ENCODE measurements at regions not wholly inside any gene's neighbourhood (a gene's known extent, or its start where the extent isn't known, plus 50 kb on each side); places are given as distances from the start of the nearest gene placed in this dataset.

- intact Hi-C loops (cut with DNase I): no loop called here
- Histone ChIP-seq H3K27ac (no peak overlapping the region), H3K27me3 (replicated peaks; ENCODE audit: insufficient read depth) (no peaks in the 10 kb centered on the region), H3K9me3 (no peaks in the 10 kb centered on the region), H3K4me1 (replicated peaks) (no peaks in the 10 kb centered on the region), H3K4me3 (no peak overlapping the region), H3K36me3 (no peaks in the 10 kb centered on the region)
- TF ChIP-seq POLR2A (IDR thresholded peaks at IDR 0.05): no peak
- TF ChIP-seq CTCF (IDR thresholded peaks at IDR 0.05): no peak
- TF ChIP-seq POLR2AphosphoS5 (IDR thresholded peaks at IDR 0.05): no peak
- 44% methylated on average over 2 of the region's 2 CpGs for WGBS
- DNase-seq (ENCODE audit: low spot score): no peak
Observed at GRCh38 chrX:14420841-14421240, 108.5 kb upstream of the GLRA2 start.

GRCh38 chrX:14412686-14413085 lies 116.7 kb upstream of the GLRA2 start:
- no peak for DNase-seq (ENCODE audit: low spot score)
- Histone ChIP-seq H3K4me3 (no peak overlapping the region), H3K27me3 (replicated peaks; ENCODE audit: insufficient read depth) (no peaks in the 10 kb centered on the region), H3K4me1 (replicated peaks) (no peaks in the 10 kb centered on the region), H3K36me3 (no peaks in the 10 kb centered on the region), H3K9me3 (no peaks in the 10 kb centered on the region), H3K27ac (no peak overlapping the region)
- TF ChIP-seq CTCF (IDR thresholded peaks at IDR 0.05) (no peak), POLR2A (IDR thresholded peaks at IDR 0.05) (no peak)
- intact Hi-C loops (cut with DNase I): no loop called here
- WGBS: 83% methylated on average over 1 of the region's 1 CpG

- Histone ChIP-seq H3K27me3 (replicated peaks; ENCODE audit: insufficient read depth) (no peaks in the 10 kb centered on the region), H3K4me3 (no peak overlapping the region), H3K36me3 (no peaks in the 10 kb centered on the region), H3K27ac (no peak overlapping the region), H3K9me3 (no peaks in the 10 kb centered on the region), H3K4me1 (replicated peaks) (no peaks in the 10 kb centered on the region)
- intact Hi-C loops (cut with DNase I): no loop called here
- DNase-seq (ENCODE audit: low spot score): no peak
- TF ChIP-seq POLR2AphosphoS5 (IDR thresholded peaks at IDR 0.05): no peak
- no peak for TF ChIP-seq POLR2A (IDR thresholded peaks at IDR 0.05)
- no peak for TF ChIP-seq CTCF (IDR thresholded peaks at IDR 0.05)
- whole genome bisulfite sequencing: 20% methylated on average over 1 of the region's 1 CpG
Observed at GRCh38 chrX:14411326-14411725, 118.0 kb upstream of the GLRA2 start.

- Histone ChIP-seq H3K36me3 (no peaks in the 10 kb centered on the region), H3K4me1 (replicated peaks) (no peaks in the 10 kb centered on the region), H3K27ac (no peak overlapping the region), H3K9me3 (no peaks in the 10 kb centered on the region), H3K4me3 (no peak overlapping the region), H3K27me3 (replicated peaks; ENCODE audit: insufficient read depth) (no peaks in the 10 kb centered on the region)
- TF ChIP-seq POLR2AphosphoS5 (IDR thresholded peaks at IDR 0.05): no peak
- TF ChIP-seq CTCF (IDR thresholded peaks at IDR 0.05): no peak
- TF ChIP-seq POLR2A (IDR thresholded peaks at IDR 0.05): no peak
- intact Hi-C loops (cut with DNase I): no loop called here
- DNase-seq (ENCODE audit: low spot score): no peak
- 40% methylated on average over 2 of the region's 2 CpGs for WGBS
Observed at GRCh38 chrX:14409341-14409740, 120.0 kb upstream of the GLRA2 start.

GRCh38 chrX:14406225-14406624 lies 123.1 kb upstream of the GLRA2 start:
- Histone ChIP-seq H3K27ac (no peak overlapping the region), H3K27me3 (replicated peaks; ENCODE audit: insufficient read depth) (no peaks in the 10 kb centered on the region), H3K4me1 (replicated peaks) (no peaks in the 10 kb centered on the region), H3K4me3 (no peak overlapping the region), H3K9me3 (no peaks in the 10 kb centered on the region), H3K36me3 (no peaks in the 10 kb centered on the region)
- no peak for TF ChIP-seq CTCF (IDR thresholded peaks at IDR 0.05)
- no peak for TF ChIP-seq POLR2AphosphoS5 (IDR thresholded peaks at IDR 0.05)
- no peak for TF ChIP-seq POLR2A (IDR thresholded peaks at IDR 0.05)
- DNase-seq (ENCODE audit: low spot score): no peak
- intact Hi-C loops (cut with DNase I): no loop called here
